NCI-H1048 (cell line): ENCODE measurements at regions not wholly inside any gene's neighbourhood (a gene's known extent, or its start where the extent isn't known, plus 50 kb on each side); places are given as distances from the start of the nearest gene placed in this dataset.

ENCODE experiments used
- DNase-seq: peaks from one replicate; lab custom pipeline; 2025; lab: John Stamatoyannopoulos, UW

GRCh38 chr14:26855077-26855753 lies 257.4 kb upstream of the NOVA1 start:
- no peak for DNase-seq

GRCh38 chr14:26856876-26857518 lies 259.2 kb upstream of the NOVA1 start:
- DNase-seq, result no peak

- no peak for DNase-seq
Measured at GRCh38 chr14:26859483-26859882, 261.6 kb upstream of the NOVA1 start.

- DNase-seq, result no peak
Measured at GRCh38 chr14:26860111-26860510, 262.3 kb upstream of the NOVA1 start.

- no peak for DNase-seq
Measured at GRCh38 chr14:26863736-26864135, 265.9 kb upstream of the NOVA1 start.

GRCh38 chr14:26866721-26867120 lies 268.9 kb upstream of the NOVA1 start:
- DNase-seq, result no peak

- no peak for DNase-seq
Measured at GRCh38 chr14:26867171-26867757, 269.4 kb upstream of the NOVA1 start.

GRCh38 chr14:26870096-26870495 lies 272.3 kb upstream of the NOVA1 start:
- no peak for DNase-seq

GRCh38 chr14:26870722-26871617 lies 273.1 kb upstream of the NOVA1 start:
- DNase-seq, result no peak

- DNase-seq, result no peak
Measured at GRCh38 chr14:26872515-26873361, 274.9 kb upstream of the NOVA1 start.

GRCh38 chr14:26873362-26873960 lies 275.6 kb upstream of the NOVA1 start:
- no peak for DNase-seq

GRCh38 chr14:26887847-26888246 lies 290.0 kb upstream of the NOVA1 start:
- no peak for DNase-seq

GRCh38 chr14:26888592-26888991 lies 290.8 kb upstream of the NOVA1 start:
- DNase-seq, result no peak

GRCh38 chr14:26896447-26896846 lies 298.6 kb upstream of the NOVA1 start:
- DNase-seq, result no peak

- DNase-seq, result no peak
Measured at GRCh38 chr14:26897196-26897595, 299.4 kb upstream of the NOVA1 start.

GRCh38 chr14:26905229-26905628 lies 307.4 kb upstream of the NOVA1 start:
- DNase-seq, result no peak

- no peak for DNase-seq
Measured at GRCh38 chr14:26913786-26914185, 316.0 kb upstream of the NOVA1 start.

GRCh38 chr14:26917086-26917485 lies 319.3 kb upstream of the NOVA1 start:
- DNase-seq, result no peak

- no peak for DNase-seq
Measured at GRCh38 chr14:26925876-26926584, 328.2 kb upstream of the NOVA1 start.

GRCh38 chr14:26926585-26926984 lies 328.8 kb upstream of the NOVA1 start:
- no peak for DNase-seq

- no peak for DNase-seq
Measured at GRCh38 chr14:26928019-26928418, 330.2 kb upstream of the NOVA1 start.
